ENCODE measurements at regions not wholly inside any gene's neighbourhood (a gene's known extent, or its start where the extent isn't known, plus 50 kb on each side); places are given as distances from the start of the nearest gene placed in this dataset.

DNA sequence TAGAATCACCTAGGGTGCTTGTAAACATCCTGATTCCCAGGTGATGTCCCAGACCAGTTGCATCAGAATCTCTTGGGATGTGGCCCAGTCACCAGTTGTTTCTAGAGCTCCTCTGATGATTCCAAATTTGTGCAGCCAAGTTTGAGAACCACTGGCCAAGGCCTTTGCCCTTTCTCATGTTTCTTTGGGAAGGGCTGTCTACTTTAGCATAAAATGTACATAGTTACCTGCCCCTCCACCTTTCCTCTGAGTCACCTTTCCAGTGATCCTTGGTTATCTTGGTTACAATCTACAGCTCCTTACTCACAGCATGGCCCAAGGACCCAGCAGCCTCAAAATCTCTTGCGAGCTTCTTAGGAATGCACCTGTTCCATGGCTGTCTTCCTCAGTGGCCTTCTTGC, 206.2 kb upstream of the ADRA1D start:
- peaks cover 2% of the 10 kb centered on the region for H3K4me1 ChIP-seq (ENCODE audit: control insufficient read depth, extremely low read depth, insufficient read depth, low read length)
- no peaks in the 10 kb centered on the region for H3K9me3 ChIP-seq (ENCODE audit: control insufficient read depth, insufficient read depth, low read depth, low read length)
- H3K79me2 ChIP-seq (ENCODE audit: control insufficient read depth, insufficient read depth, low read length), result no peaks in the 10 kb centered on the region
- DNase-seq (ENCODE audit: low read depth in 2 of 2), result no peak
- no peaks in the 10 kb centered on the region for H4K20me1 ChIP-seq (ENCODE audit: control insufficient read depth, extremely low read depth, insufficient read depth, low read length)
- no peak overlapping the region for H3K9ac ChIP-seq (ENCODE audit: insufficient read depth, low read length)
- H3K4me3 ChIP-seq (replicated peaks in 1 of 4; ENCODE audit: control extremely low read depth in 1 of 4, insufficient read depth in 1 of 4, low read depth in 3 of 4, low read length in 4 of 4), result no peak overlapping the region
- H3K4me2 ChIP-seq (ENCODE audit: extremely low read depth, insufficient read depth, low read length), result no peak overlapping the region
- no peak overlapping the region for H3K27ac ChIP-seq (ENCODE audit: insufficient read depth, low read length)
- TF ChIP-seq, protein P1, sequence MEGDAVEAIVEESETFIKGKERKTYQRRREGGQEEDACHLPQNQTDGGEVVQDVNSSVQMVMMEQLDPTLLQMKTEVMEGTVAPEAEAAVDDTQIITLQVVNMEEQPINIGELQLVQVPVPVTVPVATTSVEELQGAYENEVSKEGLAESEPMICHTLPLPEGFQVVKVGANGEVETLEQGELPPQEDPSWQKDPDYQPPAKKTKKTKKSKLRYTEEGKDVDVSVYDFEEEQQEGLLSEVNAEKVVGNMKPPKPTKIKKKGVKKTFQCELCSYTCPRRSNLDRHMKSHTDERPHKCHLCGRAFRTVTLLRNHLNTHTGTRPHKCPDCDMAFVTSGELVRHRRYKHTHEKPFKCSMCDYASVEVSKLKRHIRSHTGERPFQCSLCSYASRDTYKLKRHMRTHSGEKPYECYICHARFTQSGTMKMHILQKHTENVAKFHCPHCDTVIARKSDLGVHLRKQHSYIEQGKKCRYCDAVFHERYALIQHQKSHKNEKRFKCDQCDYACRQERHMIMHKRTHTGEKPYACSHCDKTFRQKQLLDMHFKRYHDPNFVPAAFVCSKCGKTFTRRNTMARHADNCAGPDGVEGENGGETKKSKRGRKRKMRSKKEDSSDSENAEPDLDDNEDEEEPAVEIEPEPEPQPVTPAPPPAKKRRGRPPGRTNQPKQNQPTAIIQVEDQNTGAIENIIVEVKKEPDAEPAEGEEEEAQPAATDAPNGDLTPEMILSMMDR (conservative IDR thresholded peaks at IDR 0.05 in 1 of 2, IDR thresholded peaks at IDR 0.05 in 1 of 2; ENCODE audit: low read depth in 1 of 2, low read length in 2 of 2), result no peak
- no peak for TF ChIP-seq EZH2 (IDR thresholded peaks at IDR 0.05; ENCODE audit: low read length, missing control alignments)
- no peaks in the 10 kb centered on the region for H3K27me3 ChIP-seq (ENCODE audit: control insufficient read depth, insufficient read depth, low read length)
- no peaks in the 10 kb centered on the region for H3K36me3 ChIP-seq (ENCODE audit: control insufficient read depth, insufficient read depth, low read length)
- no peak overlapping the region for H2AFZ ChIP-seq (ENCODE audit: low read length)

DNA sequence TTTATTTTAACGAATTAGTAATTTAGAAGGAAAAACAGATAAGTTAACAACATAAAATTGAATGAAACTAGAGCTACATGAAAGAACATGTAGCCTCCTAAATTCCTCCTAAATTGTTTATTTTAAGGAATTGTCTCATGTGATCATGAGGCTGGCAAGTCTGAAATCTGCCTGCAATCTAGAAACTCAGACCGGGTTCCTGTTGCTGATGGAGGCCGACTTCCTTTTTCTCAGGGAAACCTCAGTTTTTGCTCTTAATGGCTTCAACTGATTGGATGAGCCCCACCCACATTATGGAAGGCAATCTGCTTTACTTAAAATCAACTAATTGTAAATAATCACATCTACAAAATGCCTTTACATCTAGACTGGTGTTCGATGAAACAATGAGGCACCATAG, 205.0 kb upstream of the ADRA1D start:
- DNase-seq (ENCODE audit: low read depth in 2 of 2), result no peak
- Histone ChIP-seq H3K36me3 (ENCODE audit: control insufficient read depth, insufficient read depth, low read length) (no peaks in the 10 kb centered on the region), H3K4me2 (ENCODE audit: extremely low read depth, insufficient read depth, low read length) (no peak overlapping the region), H3K79me2 (ENCODE audit: control insufficient read depth, insufficient read depth, low read length) (no peaks in the 10 kb centered on the region), H3K27ac (ENCODE audit: insufficient read depth, low read length) (no peak overlapping the region), H3K9me3 (ENCODE audit: control insufficient read depth, insufficient read depth, low read depth, low read length) (no peaks in the 10 kb centered on the region), H4K20me1 (ENCODE audit: control insufficient read depth, extremely low read depth, insufficient read depth, low read length) (no peaks in the 10 kb centered on the region), H2AFZ (ENCODE audit: low read length) (no peak overlapping the region), H3K9ac (ENCODE audit: insufficient read depth, low read length) (no peak overlapping the region), H3K27me3 (ENCODE audit: control insufficient read depth, insufficient read depth, low read length) (no peaks in the 10 kb centered on the region), H3K4me3 (replicated peaks in 1 of 4; ENCODE audit: control extremely low read depth in 1 of 4, insufficient read depth in 1 of 4, low read depth in 3 of 4, low read length in 4 of 4) (no peak overlapping the region), H3K4me1 (ENCODE audit: control insufficient read depth, extremely low read depth, insufficient read depth, low read length) (peaks cover 2% of the 10 kb centered on the region)
- no peak for TF ChIP-seq EZH2 (IDR thresholded peaks at IDR 0.05; ENCODE audit: low read length, missing control alignments)
- TF ChIP-seq, protein P1 (conservative IDR thresholded peaks at IDR 0.05 in 1 of 2, IDR thresholded peaks at IDR 0.05 in 1 of 2; ENCODE audit: low read depth in 1 of 2, low read length in 2 of 2), result no peak

DNA sequence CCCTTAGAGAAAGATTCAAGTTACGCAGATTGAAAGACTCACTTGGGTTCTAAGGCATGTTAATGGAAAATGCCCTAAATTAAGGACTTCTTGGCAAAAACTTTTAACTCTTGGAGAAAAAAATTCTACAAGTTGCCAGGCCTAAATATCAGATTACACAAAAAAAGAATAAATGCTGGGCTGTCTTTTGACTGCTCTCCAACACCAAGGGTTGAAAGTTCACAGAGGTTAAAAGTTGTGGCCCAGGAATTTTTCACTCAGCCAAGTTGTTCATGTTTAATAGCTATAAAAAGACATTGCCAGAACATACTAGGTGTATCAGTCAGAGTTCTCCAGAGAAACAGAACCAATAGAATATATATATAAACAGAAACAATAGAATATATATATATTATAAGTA, 204.3 kb upstream of the ADRA1D start:
- no peak overlapping the region for H3K4me3 ChIP-seq (replicated peaks in 1 of 4; ENCODE audit: control extremely low read depth in 1 of 4, insufficient read depth in 1 of 4, low read depth in 3 of 4, low read length in 4 of 4)
- H3K9ac ChIP-seq (ENCODE audit: insufficient read depth, low read length), result no peak overlapping the region
- no peak overlapping the region for H3K27ac ChIP-seq (ENCODE audit: insufficient read depth, low read length)
- no peaks in the 10 kb centered on the region for H3K27me3 ChIP-seq (ENCODE audit: control insufficient read depth, insufficient read depth, low read length)
- DNase-seq (ENCODE audit: low read depth in 2 of 2), result peak in 1 of 2 donors; percentile 82
- no peak overlapping the region for H3K4me2 ChIP-seq (ENCODE audit: extremely low read depth, insufficient read depth, low read length)
- H3K4me1 ChIP-seq (ENCODE audit: control insufficient read depth, extremely low read depth, insufficient read depth, low read length), result peaks cover 2% of the 10 kb centered on the region
- H3K36me3 ChIP-seq (ENCODE audit: control insufficient read depth, insufficient read depth, low read length), result no peaks in the 10 kb centered on the region
- H4K20me1 ChIP-seq (ENCODE audit: control insufficient read depth, extremely low read depth, insufficient read depth, low read length), result no peaks in the 10 kb centered on the region
- no peaks in the 10 kb centered on the region for H3K79me2 ChIP-seq (ENCODE audit: control insufficient read depth, insufficient read depth, low read length)
- no peak overlapping the region for H2AFZ ChIP-seq (ENCODE audit: low read length)
- H3K9me3 ChIP-seq (ENCODE audit: control insufficient read depth, insufficient read depth, low read depth, low read length), result no peaks in the 10 kb centered on the region
- TF ChIP-seq, protein P1 (conservative IDR thresholded peaks at IDR 0.05 in 1 of 2, IDR thresholded peaks at IDR 0.05 in 1 of 2; ENCODE audit: low read depth in 1 of 2, low read length in 2 of 2), result no peak
- no peak for TF ChIP-seq EZH2 (IDR thresholded peaks at IDR 0.05; ENCODE audit: low read length, missing control alignments)

Measured in fibroblast of lung (primary cell).